Astrocyte of the hippocampus (primary cell): ENCODE measurements at regions not wholly inside any gene's neighbourhood (a gene's known extent, or its start where the extent isn't known, plus 50 kb on each side); places are given as distances from the start of the nearest gene placed in this dataset.

Source experiments
- DNase-seq: peaks from one replicate; pipeline ENCODE4 v3.0.0; 2011; ENCODE audit warnings: low read depth, low spot score

- no peak for DNase-seq
Measured at GRCh38 chr3:43979645-43980044, 262.0 kb upstream of the TOPAZ1 start.

- peak; percentile 64 for DNase-seq
Measured at GRCh38 chr3:43994657-43995546, 246.8 kb upstream of the TOPAZ1 start.

GRCh38 chr3:43995547-43996378, 245.9 kb upstream of the TOPAZ1 start:
- peak; percentile 32 for DNase-seq

- peak; percentile 82 for DNase-seq
Measured at GRCh38 chr3:43996379-43997301, 245.0 kb upstream of the TOPAZ1 start.

- no peak for DNase-seq
Measured at GRCh38 chr3:43997316-43997715, 244.4 kb upstream of the TOPAZ1 start.

GRCh38 chr3:43997788-43998369, 243.8 kb upstream of the TOPAZ1 start:
- DNase-seq = peak; percentile 32

GRCh38 chr3:43998370-43998835, 243.3 kb upstream of the TOPAZ1 start:
- DNase-seq = peak; percentile 48

GRCh38 chr3:43998836-43999727, 242.6 kb upstream of the TOPAZ1 start:
- peak; percentile 90 for DNase-seq

- no peak for DNase-seq
Measured at GRCh38 chr3:43999728-44000319, 241.9 kb upstream of the TOPAZ1 start.

- DNase-seq = peak; percentile 62
Measured at GRCh38 chr3:44000586-44000985, 241.1 kb upstream of the TOPAZ1 start.

GRCh38 chr3:44001072-44001471, 240.6 kb upstream of the TOPAZ1 start:
- DNase-seq = no peak

- no peak for DNase-seq
Measured at GRCh38 chr3:44003801-44004200, 237.9 kb upstream of the TOPAZ1 start.

GRCh38 chr3:44011680-44012079, 230.0 kb upstream of the TOPAZ1 start:
- no peak for DNase-seq

GRCh38 chr3:44012160-44012899, 229.4 kb upstream of the TOPAZ1 start:
- no peak for DNase-seq

- DNase-seq = no peak
Measured at GRCh38 chr3:44013967-44014366, 227.7 kb upstream of the TOPAZ1 start.

GRCh38 chr3:44015170-44015569, 226.5 kb upstream of the TOPAZ1 start:
- DNase-seq = no peak

- no peak for DNase-seq
Measured at GRCh38 chr3:44016818-44017217, 224.9 kb upstream of the TOPAZ1 start.

- DNase-seq = no peak
Measured at GRCh38 chr3:44018926-44019325, 222.8 kb upstream of the TOPAZ1 start.

GRCh38 chr3:44019736-44020135, 221.9 kb upstream of the TOPAZ1 start:
- peak; percentile 74 for DNase-seq
